HEK293 (cell line): ENCODE measurements at regions not wholly inside any gene's neighbourhood (a gene's known extent, or its start where the extent isn't known, plus 50 kb on each side); places are given as distances from the start of the nearest gene placed in this dataset.

Source experiments
- CTCF ChIP-seq: fragments of 450-650 bp; formaldehyde crosslinking; IDR thresholded peaks from 2 replicates; pipeline ENCODE4 v1.5.1; 2016; ENCODE audit warnings: missing biosample characterization, missing genetic modification characterization
- HOXD13 ChIP-seq: sonication (generic); formaldehyde crosslinking; IDR thresholded peaks from 2 replicates; pipeline ENCODE4 v1.8.0; 2022; ENCODE audit warnings: missing genetic modification reagents, borderline replicate concordance
- TSHZ1 ChIP-seq: fragments of 450-650 bp; formaldehyde crosslinking; IDR thresholded peaks from 2 replicates; pipeline ENCODE4 v1.5.1; 2016; ENCODE audit warnings: missing biosample characterization, missing genetic modification characterization, borderline replicate concordance
- YY1 ChIP-seq: fragments of 450-650 bp; formaldehyde crosslinking; IDR thresholded peaks from 2 replicates; pipeline ENCODE4 v1.5.1; 2018; ENCODE audit warnings: missing biosample characterization, missing genetic modification characterization
- ZNF311 ChIP-seq: fragments of 450-650 bp; formaldehyde crosslinking; IDR thresholded peaks from 2 replicates; pipeline ENCODE4 v1.5.1; 2017; ENCODE audit warnings: missing biosample characterization, missing genetic modification characterization, borderline replicate concordance

- no peak for TF ChIP-seq TSHZ1 (tag by site-specific recombination)
- TF ChIP-seq CTCF (tag by site-specific recombination) = no peak
- no peak for TF ChIP-seq HOXD13 (CRISPR knock-in tag)
- no peak for TF ChIP-seq YY1 (tag by site-specific recombination)
- TF ChIP-seq ZNF311 (tag by site-specific recombination) = no peak
Measured at GRCh38 chr18:75812761-75813160, 385.3 kb upstream of the SMIM21 start.
